HepG2 (cell line): ENCODE measurements at regions not wholly inside any gene's neighbourhood (a gene's known extent, or its start where the extent isn't known, plus 50 kb on each side); places are given as distances from the start of the nearest gene placed in this dataset.

Experiments
- ATAC-seq: fragments of 200-7000 bp; cut with Tn5 transposase; 3 replicates; pipeline ENCODE4 v1.9.1; 2020; ENCODE audit warnings: mild to moderate bottlenecking, moderate library complexity
- BruUV-seq: library from RNA; stranded (reverse); fragments of 400-500 nt; replicated peaks from 2 replicates; lab custom pipeline; 2021; lab: Mats Ljungman, UMichigan
- CTCF ChIA-PET: fragments of 300-600 bp; formaldehyde crosslinking; extraction: SDS; loops from one replicate; lab custom pipeline; 2021; ENCODE audit warnings: low total read pairs, inconsistent platforms, low intra/inter-chr PET ratio; lab: Yijun Ruan, JAX
- POLR2A ChIA-PET: fragments of 350-600 bp; sonication (Branson Sonifier 250); formaldehyde crosslinking; loops from one replicate; lab custom pipeline; 2020; ENCODE audit warnings: antibody characterized with exemption, inconsistent platforms; lab: Yijun Ruan, JAX
- DNase-seq: peaks from one replicate; pipeline ENCODE4 v3.0.0-alpha.2; 2015; ENCODE audit warnings: low spot score
- FAIRE-seq: peaks from 3 replicates; lab custom pipeline; 2011; peaks lifted over from hg19 to GRCh38; lab: Jason Lieb, UNC
- H2AFZ ChIP-seq: one replicate; pipeline ENCODE4 v1.6.1; 2011; ENCODE audit warnings: low read length, inconsistent platforms
- H3K27ac ChIP-seq: fragments of 300-600 bp; 3 replicates; pipeline ENCODE4 v1.8.0; 2011; ENCODE audit warnings: mixed run types, mild to moderate bottlenecking, mixed read lengths, low read length, inconsistent platforms; ENCODE audit not compliant: insufficient read depth; ENCODE audit errors: extremely low read length
- H3K27me3 ChIP-seq, 2 experiments: fragments of 200-600 bp in 1 of 2; 2 replicates in 1 of 2; 3 replicates in 1 of 2; pipeline versions ENCODE4 v1.6.0 to v1.8.0; 2011; ENCODE audit warnings: low read length in 2 of 2, mild to moderate bottlenecking in 2 of 2, moderate library complexity in 2 of 2, inconsistent platforms in 1 of 2; ENCODE audit not compliant: insufficient read depth in 2 of 2, control insufficient read depth in 1 of 2
- H3K36me3 ChIP-seq, 2 experiments: fragments of 200-600 bp in 1 of 2; replicated peaks in 1 of 2; 2 replicates in 1 of 2; 3 replicates in 1 of 2; pipeline versions ENCODE4 v1.5.1 to v1.8.0; 2011; ENCODE audit warnings: low read length in 2 of 2, inconsistent platforms in 1 of 2; ENCODE audit not compliant: insufficient read depth in 2 of 2, control insufficient read depth in 1 of 2
- H3K4me1 ChIP-seq: 2 replicates; pipeline ENCODE4 v1.5.1; 2012; ENCODE audit warnings: low read length, inconsistent platforms; ENCODE audit not compliant: insufficient read depth
- H3K4me2 ChIP-seq: 2 replicates; pipeline ENCODE4 v1.6.0; 2011; ENCODE audit warnings: low read depth, low read length, inconsistent platforms
- H3K4me3 ChIP-seq, 3 experiments: fragments of 200-600 bp in 1 of 3; sonication (generic), shearing (Covaris generic) in 1 of 3; replicated peaks in 1 of 3; 2 replicates each; pipeline ENCODE4 v1.5.1; 2011 to 2016; ENCODE audit warnings: low read length in 3 of 3, inconsistent platforms in 2 of 3, low read depth in 2 of 3, mild to moderate bottlenecking in 2 of 3, control low read depth in 1 of 3, mixed read lengths in 1 of 3; ENCODE audit not compliant: insufficient read depth in 1 of 3
- H3K79me2 ChIP-seq: one replicate; pipeline ENCODE4 v1.6.1; 2011; ENCODE audit warnings: low read length, inconsistent platforms; ENCODE audit not compliant: insufficient read depth
- H3K9ac ChIP-seq: 2 replicates; pipeline ENCODE4 v1.6.0; 2011; ENCODE audit warnings: mild to moderate bottlenecking, low read depth, low read length, inconsistent platforms; ENCODE audit not compliant: insufficient read depth
- H3K9me3 ChIP-seq: 2 replicates; pipeline ENCODE4 v1.5.1; 2012; ENCODE audit warnings: mild to moderate bottlenecking, low read length
- H4K20me1 ChIP-seq: 2 replicates; pipeline ENCODE4 v1.6.0; 2011; ENCODE audit warnings: inconsistent platforms, mild to moderate bottlenecking, low read length, moderate library complexity; ENCODE audit not compliant: insufficient read depth
- JUNB ChIP-seq: sonication (generic); formaldehyde crosslinking; IDR thresholded peaks from 2 replicates; pipeline ENCODE4 v1.8.0; 2022; ENCODE audit warnings: missing genetic modification reagents, mild to moderate bottlenecking, borderline replicate concordance
- MAFF ChIP-seq: IDR thresholded peaks from 2 replicates; pipeline ENCODE4 v1.6.1; 2011; ENCODE audit warnings: low read depth, low read length, improper control_type of control experiment
- MED13 ChIP-seq: sonication (generic); formaldehyde crosslinking; IDR thresholded peaks from 2 replicates; pipeline ENCODE4 v1.5.0; 2020; ENCODE audit warnings: missing genetic modification reagents
- MYNN ChIP-seq: sonication (generic); formaldehyde crosslinking; IDR thresholded peaks from 2 replicates; pipeline ENCODE4 v1.4.0; 2020; ENCODE audit warnings: mild to moderate bottlenecking, low read depth, missing genetic modification reagents
- NFIB ChIP-seq: sonication (generic); formaldehyde crosslinking; IDR thresholded peaks from 2 replicates; pipeline ENCODE4 v1.9.0; 2021; ENCODE audit warnings: missing genetic modification reagents, mild to moderate bottlenecking, borderline replicate concordance
- RBM39 ChIP-seq: fragments of 200-400 bp; formaldehyde crosslinking; IDR thresholded peaks from one replicate; pipeline ENCODE4 v1.6.1; 2018; ENCODE audit warnings: antibody characterized with exemption, mild to moderate bottlenecking, low read depth, low read length; ENCODE audit not compliant: poor library complexity, severe bottlenecking
- SPEN ChIP-seq: sonication (generic); formaldehyde crosslinking; IDR thresholded peaks from 2 replicates; pipeline ENCODE4 v1.5.1; 2020; ENCODE audit warnings: low read depth, mild to moderate bottlenecking, missing genetic modification reagents
- ZFP37 ChIP-seq: sonication (generic); formaldehyde crosslinking; IDR thresholded peaks from 2 replicates; pipeline ENCODE4 v1.4.0; 2020; ENCODE audit warnings: missing genetic modification reagents, borderline replicate concordance
- ZNF430 ChIP-seq: sonication (generic); formaldehyde crosslinking; IDR thresholded peaks from 2 replicates; pipeline ENCODE4 v1.9.0; 2021; ENCODE audit warnings: mild to moderate bottlenecking, missing genetic modification reagents
- ZNF460 ChIP-seq: sonication (generic); formaldehyde crosslinking; IDR thresholded peaks from 2 replicates; pipeline ENCODE4 v1.5.1; 2020; ENCODE audit warnings: missing genetic modification reagents, mild to moderate bottlenecking, borderline replicate concordance
- ZNF569 ChIP-seq: sonication (generic); formaldehyde crosslinking; IDR thresholded peaks from 2 replicates; pipeline ENCODE4 v1.5.0; 2020; ENCODE audit warnings: mild to moderate bottlenecking, missing genetic modification reagents, moderate library complexity, borderline replicate concordance
- WGBS: methylation state at CpG from one replicate; pipeline ENCODE4 v1.1.6; 2017; ENCODE audit warnings: low lambda C conversion rate; 5-methylcytosine and 5-hydroxymethylcytosine counted together
- in situ Hi-C: cut with HindIII; loops from 2 replicates; pipeline ENCODE4 v1.10.0; 2017; ENCODE audit warnings: low pct_unique_long_range_greater_than_20kb; ENCODE audit not compliant: extremely low pct_ligation_motif_present
- intact Hi-C: fragments of 100-400 bp; cut with micrococcal nuclease; formaldehyde crosslinking; loops from one replicate; pipeline ENCODE4 v1.10.0; 2022; ENCODE audit not compliant: unreplicated experiment
- TF ChIP-seq, protein P1 (sequence below): sonication (generic); formaldehyde crosslinking; conservative IDR thresholded peaks from 2 replicates; pipeline ENCODE4 v1.4.0; 2020; ENCODE audit warnings: missing genetic modification reagents
- TF ChIP-seq, protein P2 (sequence below): sonication (generic); formaldehyde crosslinking; conservative IDR thresholded peaks from 2 replicates; pipeline ENCODE4 v1.4.0; 2020; ENCODE audit warnings: mild to moderate bottlenecking, missing genetic modification reagents, moderate library complexity

DNA sequence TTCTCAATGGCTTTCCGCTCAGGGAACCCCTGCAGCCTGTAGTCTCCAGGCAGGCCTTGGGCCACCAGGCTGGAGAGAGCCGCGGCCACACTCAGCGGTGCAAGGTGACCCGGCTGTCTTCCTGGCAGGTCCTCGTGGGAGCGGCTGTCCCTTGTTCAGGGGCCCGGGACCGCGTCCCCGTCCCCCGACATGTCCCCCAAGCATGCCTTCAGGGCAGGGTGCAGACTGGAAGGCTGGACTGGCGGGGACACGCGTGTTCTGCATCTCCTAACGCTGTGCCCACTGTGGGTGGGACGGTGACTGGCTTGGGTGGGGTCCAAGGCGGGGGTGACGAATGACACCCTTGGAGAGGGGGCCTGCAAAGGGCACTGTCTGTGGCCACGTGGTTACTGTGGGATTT is 93.6 kb downstream of the WTIP start:
- Histone ChIP-seq H4K20me1 (no peaks in the 10 kb centered on the region), H3K9me3 (peaks cover 4% of the 10 kb centered on the region; the same call in 1 of the 2 replicates), H2AFZ (no peak overlapping the region), H3K4me2 (no peak overlapping the region), H3K79me2 (no peaks in the 10 kb centered on the region), H3K36me3 (no peaks in the 10 kb centered on the region), H3K4me3 (no peak overlapping the region), H3K4me1 (no peaks in the 10 kb centered on the region), H3K27me3 (peaks cover 0 to 1% of the 10 kb centered on the region in 2 experiments; a peak in 1 of 5 replicates), H3K27ac (no peak overlapping the region), H3K9ac (no peak overlapping the region)
- intact Hi-C loops (no loop called here), in situ Hi-C loops (no loop called here)
- ATAC-seq = no peak
- POLR2A ChIA-PET = no interaction called here
- CTCF ChIA-PET = no interaction called here
- no peak for DNase-seq
- 84% methylated on average over 15 of the region's 20 CpGs for WGBS
- BruUV-seq = no TSS peak
- FAIRE-seq = no peak
- TF ChIP-seq RBM39 = no peak

DNA sequence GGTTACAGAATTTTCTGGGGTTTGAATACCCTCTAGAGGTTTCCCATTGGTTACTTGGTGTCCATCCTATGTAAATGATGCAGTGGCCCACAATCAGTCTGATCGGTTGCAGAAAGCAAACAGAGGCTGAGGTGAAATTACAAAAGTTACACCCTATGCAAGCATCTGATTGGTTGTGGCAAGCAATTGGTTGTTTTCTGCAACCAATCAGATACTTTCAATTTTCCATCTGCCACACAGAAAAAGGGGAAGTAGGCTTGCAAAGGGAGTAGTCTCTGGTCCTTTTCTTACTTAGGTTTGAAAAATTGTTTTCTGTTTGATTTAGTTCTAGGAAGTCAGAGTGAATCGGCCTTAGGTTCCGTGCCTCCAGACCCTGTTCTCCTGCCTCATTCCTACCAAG is 93.1 kb downstream of the WTIP start:
- FAIRE-seq (no peak), DNase-seq (no peak), ATAC-seq (no peak)
- no TSS peak for BruUV-seq
- H3K27me3 ChIP-seq = peaks cover 0 to 1% of the 10 kb centered on the region in 2 experiments; a peak in 1 of 5 replicates
- no peak overlapping the region for H3K27ac ChIP-seq
- peaks cover 6% of the 10 kb centered on the region; the same call in 1 of the 2 replicates for H3K9me3 ChIP-seq
- no peak overlapping the region for H2AFZ ChIP-seq
- no peak overlapping the region for H3K4me3 ChIP-seq
- H4K20me1 ChIP-seq = no peaks in the 10 kb centered on the region
- intact Hi-C loops (no loop called here), in situ Hi-C loops (no loop called here)
- no peaks in the 10 kb centered on the region for H3K79me2 ChIP-seq
- no peaks in the 10 kb centered on the region for H3K4me1 ChIP-seq
- 36% methylated on average over 3 of the region's 3 CpGs for WGBS
- no peak overlapping the region for H3K9ac ChIP-seq
- CTCF ChIA-PET = no interaction called here
- POLR2A ChIA-PET = no interaction called here
- no peaks in the 10 kb centered on the region for H3K36me3 ChIP-seq
- H3K4me2 ChIP-seq = no peak overlapping the region
- TF ChIP-seq JUNB (no peak), SPEN (CRISPR knock-in tag) (no peak), MED13 (CRISPR knock-in tag) (no peak), ZNF430 (no peak), MYNN (CRISPR knock-in tag) (no peak), ZNF460 (no peak), ZFP37 (CRISPR knock-in tag) (no peak), ZNF569 (CRISPR knock-in tag) (no peak), NFIB (CRISPR knock-in tag) (no peak), MAFF (no peak)
- TF ChIP-seq, protein P1, sequence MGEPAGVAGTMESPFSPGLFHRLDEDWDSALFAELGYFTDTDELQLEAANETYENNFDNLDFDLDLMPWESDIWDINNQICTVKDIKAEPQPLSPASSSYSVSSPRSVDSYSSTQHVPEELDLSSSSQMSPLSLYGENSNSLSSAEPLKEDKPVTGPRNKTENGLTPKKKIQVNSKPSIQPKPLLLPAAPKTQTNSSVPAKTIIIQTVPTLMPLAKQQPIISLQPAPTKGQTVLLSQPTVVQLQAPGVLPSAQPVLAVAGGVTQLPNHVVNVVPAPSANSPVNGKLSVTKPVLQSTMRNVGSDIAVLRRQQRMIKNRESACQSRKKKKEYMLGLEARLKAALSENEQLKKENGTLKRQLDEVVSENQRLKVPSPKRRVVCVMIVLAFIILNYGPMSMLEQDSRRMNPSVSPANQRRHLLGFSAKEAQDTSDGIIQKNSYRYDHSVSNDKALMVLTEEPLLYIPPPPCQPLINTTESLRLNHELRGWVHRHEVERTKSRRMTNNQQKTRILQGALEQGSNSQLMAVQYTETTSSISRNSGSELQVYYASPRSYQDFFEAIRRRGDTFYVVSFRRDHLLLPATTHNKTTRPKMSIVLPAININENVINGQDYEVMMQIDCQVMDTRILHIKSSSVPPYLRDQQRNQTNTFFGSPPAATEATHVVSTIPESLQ (CRISPR knock-in tag) = no peak
- TF ChIP-seq, protein P2, sequence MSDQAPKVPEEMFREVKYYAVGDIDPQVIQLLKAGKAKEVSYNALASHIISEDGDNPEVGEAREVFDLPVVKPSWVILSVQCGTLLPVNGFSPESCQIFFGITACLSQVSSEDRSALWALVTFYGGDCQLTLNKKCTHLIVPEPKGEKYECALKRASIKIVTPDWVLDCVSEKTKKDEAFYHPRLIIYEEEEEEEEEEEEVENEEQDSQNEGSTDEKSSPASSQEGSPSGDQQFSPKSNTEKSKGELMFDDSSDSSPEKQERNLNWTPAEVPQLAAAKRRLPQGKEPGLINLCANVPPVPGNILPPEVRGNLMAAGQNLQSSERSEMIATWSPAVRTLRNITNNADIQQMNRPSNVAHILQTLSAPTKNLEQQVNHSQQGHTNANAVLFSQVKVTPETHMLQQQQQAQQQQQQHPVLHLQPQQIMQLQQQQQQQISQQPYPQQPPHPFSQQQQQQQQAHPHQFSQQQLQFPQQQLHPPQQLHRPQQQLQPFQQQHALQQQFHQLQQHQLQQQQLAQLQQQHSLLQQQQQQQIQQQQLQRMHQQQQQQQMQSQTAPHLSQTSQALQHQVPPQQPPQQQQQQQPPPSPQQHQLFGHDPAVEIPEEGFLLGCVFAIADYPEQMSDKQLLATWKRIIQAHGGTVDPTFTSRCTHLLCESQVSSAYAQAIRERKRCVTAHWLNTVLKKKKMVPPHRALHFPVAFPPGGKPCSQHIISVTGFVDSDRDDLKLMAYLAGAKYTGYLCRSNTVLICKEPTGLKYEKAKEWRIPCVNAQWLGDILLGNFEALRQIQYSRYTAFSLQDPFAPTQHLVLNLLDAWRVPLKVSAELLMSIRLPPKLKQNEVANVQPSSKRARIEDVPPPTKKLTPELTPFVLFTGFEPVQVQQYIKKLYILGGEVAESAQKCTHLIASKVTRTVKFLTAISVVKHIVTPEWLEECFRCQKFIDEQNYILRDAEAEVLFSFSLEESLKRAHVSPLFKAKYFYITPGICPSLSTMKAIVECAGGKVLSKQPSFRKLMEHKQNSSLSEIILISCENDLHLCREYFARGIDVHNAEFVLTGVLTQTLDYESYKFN = no peak
